Type B pancreatic cell (in vitro differentiated cells): ENCODE measurements at regions not wholly inside any gene's neighbourhood (a gene's known extent, or its start where the extent isn't known, plus 50 kb on each side); places are given as distances from the start of the nearest gene placed in this dataset.

ENCODE experiments used
- DNase-seq: peaks from one replicate; pipeline ENCODE4 v3.0.0; 2021; ENCODE audit warnings: mixed read lengths; ENCODE audit not compliant: unreplicated experiment; ENCODE audit errors: extremely low spot score
- H3K27ac Mint-ChIP-seq: 2 replicates; pipeline ENCODE4 v1.8.0; 2021; ENCODE audit warnings: mild to moderate bottlenecking, mixed read lengths
- H3K27me3 Mint-ChIP-seq: 2 replicates; pipeline ENCODE4 v1.8.0; 2021; ENCODE audit warnings: mixed read lengths
- H3K36me3 Mint-ChIP-seq: 2 replicates; pipeline ENCODE4 v1.8.0; 2021; ENCODE audit warnings: mixed read lengths
- H3K4me1 Mint-ChIP-seq: one replicate; pipeline ENCODE4 v1.8.0; 2021; ENCODE audit warnings: mixed read lengths; ENCODE audit not compliant: unreplicated experiment
- H3K4me3 Mint-ChIP-seq: 2 replicates; pipeline ENCODE4 v1.8.0; 2021; ENCODE audit warnings: mild to moderate bottlenecking, mixed read lengths
- H3K9me3 Mint-ChIP-seq: 2 replicates; pipeline ENCODE4 v1.8.0; 2021; ENCODE audit warnings: mixed read lengths
- CTCF ChIP-seq: fragments of 200-600 bp; sonication (generic); conservative IDR thresholded peaks from 2 replicates; pipeline ENCODE4 v1.5.0; 2021; ENCODE audit warnings: antibody characterized with exemption, mild to moderate bottlenecking

GRCh38 chrX:15072880-15073279 lies 197.0 kb downstream of the ASB9 start:
- Mint-ChIP-seq H3K36me3 (no peaks in the 10 kb centered on the region), H3K27me3 (no peaks in the 10 kb centered on the region), H3K4me3 (no peak overlapping the region), H3K9me3 (no peaks in the 10 kb centered on the region), H3K27ac (no peak overlapping the region), H3K4me1 (no peaks in the 10 kb centered on the region)
- no peak for TF ChIP-seq CTCF
- no peak for DNase-seq

GRCh38 chrX:15072259-15072658 lies 197.6 kb downstream of the ASB9 start:
- H3K9me3 Mint-ChIP-seq: no peaks in the 10 kb centered on the region
- H3K27ac Mint-ChIP-seq: no peak overlapping the region
- no peaks in the 10 kb centered on the region for H3K36me3 Mint-ChIP-seq
- TF ChIP-seq CTCF: no peak
- no peaks in the 10 kb centered on the region for H3K4me1 Mint-ChIP-seq
- no peak overlapping the region for H3K4me3 Mint-ChIP-seq
- no peaks in the 10 kb centered on the region for H3K27me3 Mint-ChIP-seq
- DNase-seq: no peak

DNA sequence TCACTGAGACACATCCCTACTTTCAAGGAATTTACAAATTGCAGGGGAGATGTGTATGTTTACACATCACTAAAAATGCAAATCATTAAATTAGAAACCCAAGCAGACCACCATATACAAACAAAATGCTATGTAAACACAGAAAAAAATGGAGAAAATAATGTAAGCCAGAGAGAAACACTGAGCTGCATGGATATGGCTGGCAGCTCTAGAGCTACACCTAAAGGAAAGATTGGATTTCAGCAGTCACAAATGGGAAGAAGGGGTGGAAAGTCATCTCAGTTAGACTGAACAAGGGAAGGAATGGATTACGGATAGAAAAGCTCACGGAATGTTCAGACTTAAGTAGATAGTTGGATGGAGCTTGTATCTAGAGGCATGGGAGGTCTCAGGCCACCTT lies 186.3 kb downstream of the MOSPD2 start:
- no peaks in the 10 kb centered on the region for H3K27me3 Mint-ChIP-seq
- H3K4me1 Mint-ChIP-seq: no peaks in the 10 kb centered on the region
- H3K36me3 Mint-ChIP-seq: no peaks in the 10 kb centered on the region
- no peak overlapping the region for H3K27ac Mint-ChIP-seq
- no peak for DNase-seq
- peaks cover 4% of the 10 kb centered on the region for H3K9me3 Mint-ChIP-seq
- H3K4me3 Mint-ChIP-seq: no peak overlapping the region
- no peak for TF ChIP-seq CTCF

GRCh38 chrX:15056044-15056443 lies 182.8 kb downstream of the MOSPD2 start:
- no peaks in the 10 kb centered on the region for H3K4me1 Mint-ChIP-seq
- H3K9me3 Mint-ChIP-seq: no peaks in the 10 kb centered on the region
- H3K4me3 Mint-ChIP-seq: no peak overlapping the region
- no peaks in the 10 kb centered on the region for H3K36me3 Mint-ChIP-seq
- TF ChIP-seq CTCF: no peak
- no peaks in the 10 kb centered on the region for H3K27me3 Mint-ChIP-seq
- H3K27ac Mint-ChIP-seq: no peak overlapping the region
- DNase-seq: no peak

DNA sequence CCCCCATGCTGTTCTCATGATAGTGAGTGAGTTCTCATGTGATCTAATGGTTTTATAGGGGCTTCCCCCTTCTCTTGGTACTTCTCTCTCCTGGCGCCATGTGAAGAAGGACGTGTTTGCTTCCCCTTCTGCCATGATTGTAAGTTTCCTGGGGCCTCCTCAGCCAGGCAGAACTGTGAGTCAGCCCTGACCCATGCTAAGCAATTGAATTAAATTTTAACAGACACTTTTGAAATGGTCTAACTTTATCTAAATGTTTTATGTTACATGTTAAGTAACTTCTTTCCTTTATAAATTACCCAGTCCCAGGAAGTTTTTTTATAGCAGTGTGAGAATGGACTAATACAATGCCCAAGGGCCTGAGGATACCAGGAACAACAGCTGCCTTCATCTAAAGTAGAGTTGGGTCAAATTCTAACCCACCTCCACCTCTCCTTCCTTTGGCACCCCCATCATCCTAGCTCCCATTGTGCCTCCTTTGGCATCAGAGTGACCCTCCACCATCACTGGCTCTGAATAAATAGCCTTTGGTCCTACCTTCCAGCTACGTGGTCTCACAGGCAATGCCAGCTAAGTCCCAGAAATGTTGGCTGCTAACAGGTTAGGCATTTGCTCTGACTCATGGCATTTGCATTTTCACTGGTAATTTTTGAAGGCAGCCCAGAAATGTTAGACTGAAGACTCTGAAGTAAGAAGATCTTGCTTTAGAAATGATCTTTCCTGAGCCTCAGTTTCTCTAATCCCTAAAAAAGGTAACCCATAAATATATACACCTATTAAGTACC lies 182.1 kb downstream of the MOSPD2 start:
- no peak for TF ChIP-seq CTCF
- no peak overlapping the region for H3K27ac Mint-ChIP-seq
- no peaks in the 10 kb centered on the region for H3K36me3 Mint-ChIP-seq
- no peak overlapping the region for H3K4me3 Mint-ChIP-seq
- no peaks in the 10 kb centered on the region for H3K9me3 Mint-ChIP-seq
- H3K27me3 Mint-ChIP-seq: no peaks in the 10 kb centered on the region
- H3K4me1 Mint-ChIP-seq: no peaks in the 10 kb centered on the region
- DNase-seq: no peak
